ENCODE measurements at regions not wholly inside any gene's neighbourhood (a gene's known extent, or its start where the extent isn't known, plus 50 kb on each side); places are given as distances from the start of the nearest gene placed in this dataset.

- no peak for DNase-seq
- in situ Hi-C loops (cut with HindIII; ENCODE audit: low pct_ligation_motif_present, low pct_unique_long_range_greater_than_20kb, low sequenced_read_pairs): no loop called here
Measured at GRCh38 chr18:56221195-56222065, 417.0 kb downstream of the TXNL1 start.

- in situ Hi-C loops (cut with HindIII; ENCODE audit: low pct_ligation_motif_present, low pct_unique_long_range_greater_than_20kb, low sequenced_read_pairs): no loop called here
- no peak for DNase-seq
Measured at GRCh38 chr18:56217406-56217805, 421.0 kb downstream of the TXNL1 start.

GRCh38 chr18:56214706-56215105, 423.7 kb downstream of the TXNL1 start:
- in situ Hi-C loops (cut with HindIII; ENCODE audit: low pct_ligation_motif_present, low pct_unique_long_range_greater_than_20kb, low sequenced_read_pairs): no loop called here
- DNase-seq: no peak

- in situ Hi-C loops (cut with HindIII; ENCODE audit: low pct_ligation_motif_present, low pct_unique_long_range_greater_than_20kb, low sequenced_read_pairs): no loop called here
- DNase-seq: no peak
Measured at GRCh38 chr18:56210520-56210919, 427.9 kb downstream of the TXNL1 start.

- in situ Hi-C loops (cut with HindIII; ENCODE audit: low pct_ligation_motif_present, low pct_unique_long_range_greater_than_20kb, low sequenced_read_pairs): no loop called here
- DNase-seq: no peak
Measured at GRCh38 chr18:56207989-56208388, 430.4 kb downstream of the TXNL1 start.

GRCh38 chr18:56204052-56204451, 434.3 kb downstream of the TXNL1 start:
- in situ Hi-C loops (cut with HindIII; ENCODE audit: low pct_ligation_motif_present, low pct_unique_long_range_greater_than_20kb, low sequenced_read_pairs): no loop called here
- DNase-seq: no peak

GRCh38 chr18:56202678-56203077, 435.7 kb downstream of the TXNL1 start:
- in situ Hi-C loops (cut with HindIII; ENCODE audit: low pct_ligation_motif_present, low pct_unique_long_range_greater_than_20kb, low sequenced_read_pairs): no loop called here

GRCh38 chr18:56200381-56200911, 437.9 kb downstream of the TXNL1 start:
- in situ Hi-C loops (cut with HindIII; ENCODE audit: low pct_ligation_motif_present, low pct_unique_long_range_greater_than_20kb, low sequenced_read_pairs): no loop called here
- DNase-seq: no peak

More at GRCh38 chr18:56202678-56203077, 435.7 kb downstream of the TXNL1 start:
- DNase-seq: no peak

- DNase-seq: no peak
- in situ Hi-C loops (cut with HindIII; ENCODE audit: low pct_ligation_motif_present, low pct_unique_long_range_greater_than_20kb, low sequenced_read_pairs): no loop called here
Measured at GRCh38 chr18:56199580-56200330, 438.6 kb downstream of the TXNL1 start.

GRCh38 chr18:56197241-56197859, 441.0 kb downstream of the TXNL1 start:
- in situ Hi-C loops (cut with HindIII; ENCODE audit: low pct_ligation_motif_present, low pct_unique_long_range_greater_than_20kb, low sequenced_read_pairs): no loop called here
- no peak for DNase-seq

GRCh38 chr18:56196495-56197225, 441.7 kb downstream of the TXNL1 start:
- in situ Hi-C loops (cut with HindIII; ENCODE audit: low pct_ligation_motif_present, low pct_unique_long_range_greater_than_20kb, low sequenced_read_pairs): no loop called here

GRCh38 chr18:56191334-56191733, 447.1 kb downstream of the TXNL1 start:
- DNase-seq: no peak
- in situ Hi-C loops (cut with HindIII; ENCODE audit: low pct_ligation_motif_present, low pct_unique_long_range_greater_than_20kb, low sequenced_read_pairs): no loop called here

More at GRCh38 chr18:56196495-56197225, 441.7 kb downstream of the TXNL1 start:
- DNase-seq: no peak

GRCh38 chr18:56189615-56190014, 448.8 kb downstream of the TXNL1 start:
- no peak for DNase-seq
- in situ Hi-C loops (cut with HindIII; ENCODE audit: low pct_ligation_motif_present, low pct_unique_long_range_greater_than_20kb, low sequenced_read_pairs): no loop called here

- in situ Hi-C loops (cut with HindIII; ENCODE audit: low pct_ligation_motif_present, low pct_unique_long_range_greater_than_20kb, low sequenced_read_pairs): no loop called here
- DNase-seq: no peak
Measured at GRCh38 chr18:56188529-56189275, 449.7 kb downstream of the TXNL1 start.

- no peak for DNase-seq
- in situ Hi-C loops (cut with HindIII; ENCODE audit: low pct_ligation_motif_present, low pct_unique_long_range_greater_than_20kb, low sequenced_read_pairs): no loop called here
Measured at GRCh38 chr18:56186319-56186718, 452.1 kb downstream of the TXNL1 start.

GRCh38 chr18:56185126-56185525, 453.3 kb downstream of the TXNL1 start:
- in situ Hi-C loops (cut with HindIII; ENCODE audit: low pct_ligation_motif_present, low pct_unique_long_range_greater_than_20kb, low sequenced_read_pairs): no loop called here

GRCh38 chr18:56176751-56177150, 461.6 kb downstream of the TXNL1 start:
- in situ Hi-C loops (cut with HindIII; ENCODE audit: low pct_ligation_motif_present, low pct_unique_long_range_greater_than_20kb, low sequenced_read_pairs): no loop called here
- no peak for DNase-seq

More at GRCh38 chr18:56185126-56185525, 453.3 kb downstream of the TXNL1 start:
- no peak for DNase-seq
